ENCODE measurements at regions not wholly inside any gene's neighbourhood (a gene's known extent, or its start where the extent isn't known, plus 50 kb on each side); places are given as distances from the start of the nearest gene placed in this dataset.
"Not testable (repeated sequence)": the region's sequence is repeated elsewhere in the genome, so short reads cannot be mapped to it uniquely, and the experiment has no call there.

DNA sequence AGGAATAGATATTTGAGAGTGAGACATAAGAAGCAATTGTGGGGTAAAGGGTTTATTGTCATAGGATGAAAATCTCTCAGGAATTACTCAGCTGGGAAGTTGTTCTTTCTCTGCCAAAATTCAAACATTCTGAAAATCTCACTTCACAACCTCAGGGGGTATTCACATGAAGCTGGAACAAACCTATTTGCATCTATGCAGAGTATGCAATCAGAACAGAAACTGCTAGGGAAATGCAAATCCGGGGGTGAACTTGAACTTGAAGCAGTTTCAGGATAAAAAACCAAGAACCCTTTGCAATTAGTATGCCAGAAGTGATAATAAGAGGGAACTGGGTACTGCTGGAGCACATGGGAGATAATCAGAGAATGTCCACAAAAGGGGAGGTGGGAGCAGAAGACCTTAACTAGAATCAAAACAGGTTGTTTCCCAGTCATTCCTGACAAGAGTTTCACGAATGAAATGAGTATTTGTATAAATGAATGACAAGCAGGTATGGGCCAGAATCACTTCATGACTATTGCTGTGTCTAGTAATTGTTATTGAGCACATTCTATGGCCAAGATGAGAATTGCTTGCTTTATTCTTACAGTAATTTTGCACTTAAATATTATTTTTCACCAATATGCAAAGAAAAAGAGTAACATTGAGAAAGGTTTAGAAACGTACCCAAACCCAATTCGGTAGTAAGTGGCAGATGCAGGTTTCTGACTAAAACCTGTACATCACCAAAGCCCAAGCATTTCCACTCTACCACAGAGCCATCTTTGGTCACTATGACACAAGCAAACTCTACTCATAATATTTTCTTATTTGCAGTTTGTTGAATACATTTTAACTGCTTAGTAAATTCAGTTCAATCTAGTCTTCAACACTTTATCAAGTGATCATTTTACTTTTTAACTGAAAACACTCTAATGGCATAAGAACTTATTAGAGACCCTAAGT is 61.8 kb upstream of the UBASH3B start:
- no peaks in the 10 kb centered on the region for H3K4me1 ChIP-seq (ENCODE audit: control extremely low read depth in 1 of 4, control insufficient read depth in 4 of 4, insufficient read depth in 4 of 4, low read length in 3 of 4)
- peaks cover 0 to 4% (median 0%) of the 10 kb centered on the region in 5 experiments for H3K27me3 ChIP-seq (replicated peaks in 2 of 5; ENCODE audit: control insufficient read depth in 4 of 5, insufficient read depth in 5 of 5, low read length in 4 of 5)
- no peaks in the 10 kb centered on the region for H3K9me3 ChIP-seq (ENCODE audit: control extremely low read depth in 1 of 5, control insufficient read depth in 4 of 5, insufficient read depth in 2 of 5, low read depth in 1 of 5, low read length in 4 of 5)
- WGBS (ENCODE audit: insufficient coverage): 92% methylated on average over 2 of the region's 4 CpGs
- ChIA-PET POLR2A (no interaction called here), CTCF (interaction anchor here (2.2 kb wide), 1 partner anchor 13 kb away, joined by 8 read pairs; no protein-coding TSS in a partner anchor)
- no peak overlapping the region for H3K4me3 ChIP-seq (ENCODE audit: control insufficient read depth in 1 of 7, extremely low read depth in 1 of 7, insufficient read depth in 4 of 7, low read depth in 2 of 7, low read length in 6 of 7)
- H3K36me3 ChIP-seq (ENCODE audit: control insufficient read depth in 4 of 4, insufficient read depth in 4 of 4, low read length in 3 of 4): no peaks in the 10 kb centered on the region
- H3K27ac ChIP-seq (ENCODE audit: insufficient read depth in 1 of 2, low read depth in 1 of 2, low read length in 2 of 2, poor library complexity in 1 of 2, severe bottlenecking in 2 of 2): no peak overlapping the region
- DNase-seq: no peak

DNA sequence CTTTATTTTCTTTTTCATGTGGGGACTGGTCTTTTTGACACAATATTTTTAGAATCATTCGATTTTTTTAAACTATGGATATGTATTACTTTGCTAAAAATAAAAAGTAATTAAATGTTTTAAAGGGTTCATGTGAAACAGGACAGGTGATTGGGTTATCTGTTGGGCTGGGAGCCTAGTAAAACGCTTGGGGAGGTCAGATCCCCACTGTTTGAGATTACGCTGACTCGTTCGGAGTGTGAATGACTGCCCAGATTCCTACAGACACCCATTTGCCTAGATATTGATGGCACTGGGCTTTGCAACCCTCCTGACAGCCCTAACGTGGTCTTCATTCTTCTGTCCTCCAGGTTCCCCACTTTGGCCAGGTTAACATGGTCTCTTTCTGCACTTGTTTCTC is 62.9 kb upstream of the UBASH3B start:
- peaks cover 0 to 3% (median 0%) of the 10 kb centered on the region in 5 experiments for H3K27me3 ChIP-seq (replicated peaks in 2 of 5; ENCODE audit: control insufficient read depth in 4 of 5, insufficient read depth in 5 of 5, low read length in 4 of 5)
- no peak overlapping the region for H3K27ac ChIP-seq (ENCODE audit: insufficient read depth in 1 of 2, low read depth in 1 of 2, low read length in 2 of 2, poor library complexity in 1 of 2, severe bottlenecking in 2 of 2)
- H3K4me3 ChIP-seq (ENCODE audit: control insufficient read depth in 1 of 7, extremely low read depth in 1 of 7, insufficient read depth in 4 of 7, low read depth in 2 of 7, low read length in 6 of 7): no peak overlapping the region
- peaks cover 0 to 4% (median 0%) of the 10 kb centered on the region in 5 experiments for H3K9me3 ChIP-seq (ENCODE audit: control extremely low read depth in 1 of 5, control insufficient read depth in 4 of 5, insufficient read depth in 2 of 5, low read depth in 1 of 5, low read length in 4 of 5)
- H3K4me1 ChIP-seq (ENCODE audit: control extremely low read depth in 1 of 4, control insufficient read depth in 4 of 4, insufficient read depth in 4 of 4, low read length in 3 of 4): no peaks in the 10 kb centered on the region
- H3K36me3 ChIP-seq (ENCODE audit: control insufficient read depth in 4 of 4, insufficient read depth in 4 of 4, low read length in 3 of 4): no peaks in the 10 kb centered on the region
- DNase-seq: no peak
- WGBS (ENCODE audit: insufficient coverage): 90% methylated on average over 5 of the region's 6 CpGs
- ChIA-PET POLR2A (no interaction called here), CTCF (no interaction called here)

DNA sequence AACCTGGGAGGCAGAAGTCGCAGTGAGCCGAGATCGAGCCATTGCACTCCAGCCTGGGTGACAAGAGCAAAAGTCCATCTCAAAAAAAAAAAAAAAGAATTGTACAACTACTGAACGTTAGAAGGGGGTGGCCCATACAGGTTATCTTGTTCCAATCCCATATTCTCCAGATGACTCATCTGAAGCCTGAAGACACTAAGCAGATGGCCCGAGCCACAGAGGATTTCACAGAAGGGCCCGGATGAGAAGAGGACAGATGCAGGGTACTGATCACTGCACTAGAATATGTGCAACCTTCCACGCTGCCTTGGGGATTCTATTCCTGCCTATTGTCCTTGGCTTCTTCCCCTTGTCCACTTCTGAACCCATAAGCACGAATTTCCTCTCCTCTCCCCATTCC is 70.9 kb upstream of the UBASH3B start:
- Histone ChIP-seq H3K36me3 (ENCODE audit: control insufficient read depth in 4 of 4, insufficient read depth in 4 of 4, low read length in 3 of 4) (no peaks in the 10 kb centered on the region), H3K27ac (ENCODE audit: insufficient read depth in 1 of 2, low read depth in 1 of 2, low read length in 2 of 2, poor library complexity in 1 of 2, severe bottlenecking in 2 of 2) (no peak overlapping the region), H3K9me3 (ENCODE audit: control extremely low read depth in 1 of 5, control insufficient read depth in 4 of 5, insufficient read depth in 2 of 5, low read depth in 1 of 5, low read length in 4 of 5) (peaks cover 0 to 4% (median 0%) of the 10 kb centered on the region in 5 experiments), H3K27me3 (replicated peaks in 2 of 5; ENCODE audit: control insufficient read depth in 4 of 5, insufficient read depth in 5 of 5, low read length in 4 of 5) (no peaks in the 10 kb centered on the region), H3K4me3 (ENCODE audit: control insufficient read depth in 1 of 7, extremely low read depth in 1 of 7, insufficient read depth in 4 of 7, low read depth in 2 of 7, low read length in 6 of 7) (no peak overlapping the region), H3K4me1 (ENCODE audit: control extremely low read depth in 1 of 4, control insufficient read depth in 4 of 4, insufficient read depth in 4 of 4, low read length in 3 of 4) (peaks cover 2 to 11% (median 8%) of the 10 kb centered on the region in 4 experiments)
- ChIA-PET POLR2A (interaction anchor here (0.8 kb wide), 1 partner anchor 14 kb away, joined by 3 read pairs; no protein-coding TSS in a partner anchor), CTCF (no interaction called here)
- no peak for DNase-seq
- 93% methylated on average over 7 of the region's 8 CpGs for WGBS (ENCODE audit: insufficient coverage)

DNA sequence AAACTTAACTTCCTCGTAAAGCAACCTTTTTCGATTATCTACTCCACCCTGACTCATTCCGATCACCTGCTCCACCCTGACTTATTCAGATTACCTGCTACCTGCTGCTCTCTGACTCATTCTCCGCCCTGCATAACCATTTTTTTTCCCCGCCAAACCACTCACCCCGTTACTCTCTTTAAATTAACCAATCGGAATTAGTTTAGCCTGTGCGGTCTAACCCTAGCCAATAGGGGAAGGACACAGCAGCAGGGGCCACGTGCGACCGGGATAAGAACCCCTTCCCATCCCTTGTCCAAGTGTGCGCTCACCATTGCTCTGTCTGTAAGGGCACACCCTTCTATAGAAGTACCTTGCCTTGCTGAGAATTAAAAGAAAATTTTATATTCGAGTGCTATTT is 75.5 kb upstream of the UBASH3B start:
- CTCF ChIA-PET: interaction anchor here (0.8 to 2.1 kb wide), 11 partner anchors 9 to 274 kb away, joined by 3 to 8 read pairs (median 3); no protein-coding TSS in a partner anchor
- peak in 1 of 3 donors; percentile 3 for DNase-seq
- H3K36me3 ChIP-seq (ENCODE audit: control insufficient read depth in 4 of 4, insufficient read depth in 4 of 4, low read length in 3 of 4); H3K9me3 ChIP-seq (ENCODE audit: control extremely low read depth in 1 of 5, control insufficient read depth in 4 of 5, insufficient read depth in 2 of 5, low read depth in 1 of 5, low read length in 4 of 5); H3K27me3 ChIP-seq (replicated peaks in 2 of 5; ENCODE audit: control insufficient read depth in 4 of 5, insufficient read depth in 5 of 5, low read length in 4 of 5); H3K4me3 ChIP-seq (ENCODE audit: control insufficient read depth in 1 of 7, extremely low read depth in 1 of 7, insufficient read depth in 4 of 7, low read depth in 2 of 7, low read length in 6 of 7); H3K27ac ChIP-seq (ENCODE audit: insufficient read depth in 1 of 2, low read depth in 1 of 2, low read length in 2 of 2, poor library complexity in 1 of 2, severe bottlenecking in 2 of 2): not testable (repeated sequence)
- 70% methylated on average over 11 of the region's 13 CpGs for WGBS (ENCODE audit: insufficient coverage)
- H3K4me1 ChIP-seq (ENCODE audit: control extremely low read depth in 1 of 4, control insufficient read depth in 4 of 4, insufficient read depth in 4 of 4, low read length in 3 of 4): peaks cover 2 to 11% (median 8%) of the 10 kb centered on the region in 4 experiments
- POLR2A ChIA-PET: interaction anchor here (0.6 kb wide), 1 partner anchor 198 kb away, joined by 3 read pairs; no protein-coding TSS in a partner anchor

DNA sequence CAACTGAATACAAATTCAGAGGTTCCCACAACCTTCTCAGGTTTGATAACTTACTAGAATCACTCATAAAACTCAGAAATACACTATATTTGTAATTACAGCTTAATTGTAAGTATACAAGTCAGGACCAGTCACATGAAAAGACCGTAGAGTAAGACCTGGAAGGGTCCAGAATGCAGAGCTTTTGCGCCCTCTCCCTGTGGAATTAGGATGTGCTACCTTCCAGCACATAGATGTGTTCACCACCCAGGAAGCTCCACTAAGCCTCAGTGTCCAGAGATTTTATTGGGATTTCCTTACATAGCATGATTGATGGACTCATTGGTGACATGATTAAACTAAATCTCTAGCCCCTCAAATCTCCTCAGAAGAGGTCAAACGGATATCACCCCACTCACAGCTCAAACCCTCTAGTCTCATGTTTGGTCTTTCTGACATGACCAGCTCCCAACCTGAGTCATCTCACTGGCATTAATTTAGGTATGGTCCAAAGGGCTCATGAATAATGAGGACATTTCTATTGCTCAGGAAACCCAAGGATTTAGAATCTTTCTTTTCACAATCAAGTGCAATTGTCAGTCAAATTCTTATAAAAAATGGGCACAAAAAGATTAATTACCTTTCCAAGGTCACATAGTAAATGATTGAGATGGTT is 77.2 kb upstream of the UBASH3B start:
- CTCF ChIA-PET: interaction anchor here (1.2 kb wide), 1 partner anchor 201 kb away, joined by 3 read pairs; no protein-coding TSS in a partner anchor
- H3K4me3 ChIP-seq (ENCODE audit: control insufficient read depth in 1 of 7, extremely low read depth in 1 of 7, insufficient read depth in 4 of 7, low read depth in 2 of 7, low read length in 6 of 7): no peak overlapping the region
- WGBS (ENCODE audit: insufficient coverage): 93% methylated on average over 3 of the region's 3 CpGs
- H3K4me1 ChIP-seq (ENCODE audit: control extremely low read depth in 1 of 4, control insufficient read depth in 4 of 4, insufficient read depth in 4 of 4, low read length in 3 of 4): peaks cover 2 to 11% (median 8%) of the 10 kb centered on the region in 4 experiments
- POLR2A ChIA-PET: no interaction called here
- no peaks in the 10 kb centered on the region for H3K9me3 ChIP-seq (ENCODE audit: control extremely low read depth in 1 of 5, control insufficient read depth in 4 of 5, insufficient read depth in 2 of 5, low read depth in 1 of 5, low read length in 4 of 5)
- no peaks in the 10 kb centered on the region for H3K36me3 ChIP-seq (ENCODE audit: control insufficient read depth in 4 of 4, insufficient read depth in 4 of 4, low read length in 3 of 4)
- no peak for DNase-seq
- no peaks in the 10 kb centered on the region for H3K27me3 ChIP-seq (replicated peaks in 2 of 5; ENCODE audit: control insufficient read depth in 4 of 5, insufficient read depth in 5 of 5, low read length in 4 of 5)
- H3K27ac ChIP-seq (ENCODE audit: insufficient read depth in 1 of 2, low read depth in 1 of 2, low read length in 2 of 2, poor library complexity in 1 of 2, severe bottlenecking in 2 of 2): no peak overlapping the region

DNA sequence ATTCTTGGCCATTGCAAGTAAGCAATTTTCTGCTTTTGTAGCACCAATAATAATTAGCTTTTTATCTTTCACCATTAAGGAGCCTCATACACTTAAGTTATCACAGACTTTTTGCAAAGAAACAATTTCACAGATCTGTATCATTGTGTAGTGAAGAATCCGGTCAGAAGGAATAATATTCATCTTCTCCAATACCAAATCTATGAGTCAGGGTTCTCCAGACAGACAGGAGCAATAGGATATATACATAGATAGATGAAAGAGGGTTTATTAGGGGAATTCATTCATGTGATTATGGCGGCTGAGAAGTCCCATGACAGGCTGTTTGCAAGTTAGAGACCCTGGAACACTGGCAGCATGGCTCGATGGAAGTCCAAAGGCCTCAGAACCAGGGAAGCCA is 82.9 kb upstream of the UBASH3B start:
- H3K9me3 ChIP-seq (ENCODE audit: control extremely low read depth in 1 of 5, control insufficient read depth in 4 of 5, insufficient read depth in 2 of 5, low read depth in 1 of 5, low read length in 4 of 5): no peaks in the 10 kb centered on the region
- CTCF ChIA-PET: no interaction called here
- 94% methylated on average over 2 of the region's 3 CpGs for WGBS (ENCODE audit: insufficient coverage)
- no peaks in the 10 kb centered on the region for H3K36me3 ChIP-seq (ENCODE audit: control insufficient read depth in 4 of 4, insufficient read depth in 4 of 4, low read length in 3 of 4)
- no peak overlapping the region for H3K4me3 ChIP-seq (ENCODE audit: control insufficient read depth in 1 of 7, extremely low read depth in 1 of 7, insufficient read depth in 4 of 7, low read depth in 2 of 7, low read length in 6 of 7)
- POLR2A ChIA-PET: no interaction called here
- H3K27ac ChIP-seq (ENCODE audit: insufficient read depth in 1 of 2, low read depth in 1 of 2, low read length in 2 of 2, poor library complexity in 1 of 2, severe bottlenecking in 2 of 2): no peak overlapping the region
- DNase-seq: no peak
- H3K27me3 ChIP-seq (replicated peaks in 2 of 5; ENCODE audit: control insufficient read depth in 4 of 5, insufficient read depth in 5 of 5, low read length in 4 of 5): peaks cover 0 to 1% (median 0%) of the 10 kb centered on the region in 5 experiments
- no peaks in the 10 kb centered on the region for H3K4me1 ChIP-seq (ENCODE audit: control extremely low read depth in 1 of 4, control insufficient read depth in 4 of 4, insufficient read depth in 4 of 4, low read length in 3 of 4)

Data from common myeloid progenitor, CD34-positive (primary cell).